ENCODE measurements at regions not wholly inside any gene's neighbourhood (a gene's known extent, or its start where the extent isn't known, plus 50 kb on each side); places are given as distances from the start of the nearest gene placed in this dataset.

- no peak for DNase-seq
Measured at GRCh38 chr5:56508249-56508648, 275.1 kb upstream of the ANKRD55 start.

- no peak for DNase-seq
Measured at GRCh38 chr5:56507351-56507930, 274.3 kb upstream of the ANKRD55 start.

- DNase-seq, result peak; percentile 51
Measured at GRCh38 chr5:56506211-56506965, 273.3 kb upstream of the ANKRD55 start.

GRCh38 chr5:56503929-56504328 is 270.8 kb upstream of the ANKRD55 start:
- no peak for DNase-seq

GRCh38 chr5:56501781-56502557 is 268.8 kb upstream of the ANKRD55 start:
- DNase-seq, result peak; percentile 64

GRCh38 chr5:56499901-56500300 is 266.8 kb upstream of the ANKRD55 start:
- no peak for DNase-seq

GRCh38 chr5:56499491-56499890 is 266.4 kb upstream of the ANKRD55 start:
- DNase-seq, result no peak

GRCh38 chr5:56498759-56499395 is 265.7 kb upstream of the ANKRD55 start:
- DNase-seq, result no peak

GRCh38 chr5:56496581-56497063 is 263.5 kb upstream of the ANKRD55 start:
- DNase-seq, result no peak

GRCh38 chr5:56494300-56494731 is 261.2 kb upstream of the ANKRD55 start:
- no peak for DNase-seq

- no peak for DNase-seq
Measured at GRCh38 chr5:56493766-56494165, 260.6 kb upstream of the ANKRD55 start.

- no peak for DNase-seq
Measured at GRCh38 chr5:56493308-56493707, 260.2 kb upstream of the ANKRD55 start.

- DNase-seq, result no peak
Measured at GRCh38 chr5:56492812-56493211, 259.7 kb upstream of the ANKRD55 start.

GRCh38 chr5:56490971-56491468 is 257.9 kb upstream of the ANKRD55 start:
- DNase-seq, result no peak

GRCh38 chr5:56489272-56489671 is 256.1 kb upstream of the ANKRD55 start:
- DNase-seq, result no peak

GRCh38 chr5:56487528-56488115 is 254.5 kb upstream of the ANKRD55 start:
- no peak for DNase-seq

- no peak for DNase-seq
Measured at GRCh38 chr5:56482363-56482762, 249.2 kb upstream of the ANKRD55 start.

GRCh38 chr5:56481428-56482357 is 248.6 kb upstream of the ANKRD55 start:
- no peak for DNase-seq

- DNase-seq, result no peak
Measured at GRCh38 chr5:56480705-56481427, 247.7 kb upstream of the ANKRD55 start.

GRCh38 chr5:56480078-56480704 is 247.1 kb upstream of the ANKRD55 start:
- no peak for DNase-seq

All from NCI-H226 (cell line).